ENCODE measurements at regions not wholly inside any gene's neighbourhood (a gene's known extent, or its start where the extent isn't known, plus 50 kb on each side); places are given as distances from the start of the nearest gene placed in this dataset.

DNA sequence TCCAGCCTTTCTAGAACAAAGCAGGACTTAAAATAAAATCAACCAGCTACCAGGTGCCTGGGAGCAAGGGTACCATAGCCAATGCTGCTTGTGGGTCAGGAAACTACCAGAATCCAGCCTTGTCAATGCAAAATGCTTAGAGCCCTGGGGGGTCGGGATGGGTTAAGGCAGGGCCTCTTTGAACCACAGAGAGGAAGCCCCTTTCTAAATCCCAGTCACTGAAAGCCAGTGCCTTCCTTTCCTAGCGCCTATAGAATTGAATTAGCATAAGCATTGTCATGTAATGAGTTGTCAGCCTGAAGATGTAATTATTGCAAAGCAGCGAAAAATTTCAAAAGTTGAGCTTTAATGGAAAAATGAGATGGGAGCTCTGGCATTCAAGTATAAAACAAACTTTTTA, 176.6 kb upstream of the DAB1 start:
- DNase-seq, result no peak
- H3K4me3 ChIP-seq, result no peak overlapping the region
- H3K4me1 ChIP-seq, result no peaks in the 10 kb centered on the region
- intact Hi-C loops (cut with DNase I), result no loop called here
- H3K9me3 ChIP-seq, result no peaks in the 10 kb centered on the region
- WGBS, 2 donors, result 54 to 58% methylated on average over 3 of the region's 3 CpGs
- no peak overlapping the region for H3K27ac ChIP-seq
- no peaks in the 10 kb centered on the region for H3K36me3 ChIP-seq
- TF ChIP-seq POLR2A (IDR thresholded peaks at IDR 0.05), result no peak
- H3K27me3 ChIP-seq, result no peaks in the 10 kb centered on the region

DNA sequence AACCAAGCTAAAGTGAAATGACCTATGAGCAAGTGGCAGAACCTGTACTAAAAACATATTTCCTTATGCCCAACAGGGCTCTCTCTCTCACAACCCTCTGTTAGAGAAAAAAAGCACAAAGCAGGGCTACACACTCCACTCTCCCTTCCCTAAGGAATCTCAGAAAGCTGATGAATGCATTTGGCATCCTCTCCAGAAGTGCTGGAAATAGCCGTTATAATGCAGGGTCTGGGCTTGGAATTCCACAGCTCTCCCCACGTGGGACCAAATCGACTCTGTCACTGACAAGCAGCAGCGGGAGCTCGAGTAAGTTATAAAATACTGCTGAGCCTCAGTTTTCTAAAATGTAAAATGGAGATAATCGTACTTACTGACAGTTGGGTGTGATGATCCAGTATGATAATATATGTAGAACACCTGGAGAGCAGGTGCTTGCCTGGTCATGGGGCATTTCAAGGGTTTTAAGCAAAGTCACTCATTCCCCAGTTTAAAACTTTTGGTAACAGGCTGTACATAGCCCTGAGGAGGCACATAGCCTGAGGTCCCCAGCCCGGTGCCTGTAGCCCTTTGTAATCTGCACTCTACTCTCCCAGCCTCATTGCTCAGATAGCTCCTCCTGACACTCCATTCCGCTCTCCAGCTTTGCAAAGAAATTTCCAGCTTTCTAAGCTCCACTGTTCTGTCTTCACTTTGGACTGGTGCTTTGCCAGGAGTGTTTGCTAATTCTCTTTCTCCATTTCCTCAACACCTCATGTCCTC, 175.6 kb upstream of the DAB1 start:
- Histone ChIP-seq H3K4me1 (no peaks in the 10 kb centered on the region), H3K27me3 (no peaks in the 10 kb centered on the region), H3K4me3 (no peak overlapping the region), H3K36me3 (no peaks in the 10 kb centered on the region), H3K27ac (no peak overlapping the region), H3K9me3 (no peaks in the 10 kb centered on the region)
- WGBS, 2 donors, result 46 to 58% methylated on average over 8 of the region's 8 CpGs
- intact Hi-C loops (cut with DNase I), result no loop called here
- TF ChIP-seq, protein P1, sequence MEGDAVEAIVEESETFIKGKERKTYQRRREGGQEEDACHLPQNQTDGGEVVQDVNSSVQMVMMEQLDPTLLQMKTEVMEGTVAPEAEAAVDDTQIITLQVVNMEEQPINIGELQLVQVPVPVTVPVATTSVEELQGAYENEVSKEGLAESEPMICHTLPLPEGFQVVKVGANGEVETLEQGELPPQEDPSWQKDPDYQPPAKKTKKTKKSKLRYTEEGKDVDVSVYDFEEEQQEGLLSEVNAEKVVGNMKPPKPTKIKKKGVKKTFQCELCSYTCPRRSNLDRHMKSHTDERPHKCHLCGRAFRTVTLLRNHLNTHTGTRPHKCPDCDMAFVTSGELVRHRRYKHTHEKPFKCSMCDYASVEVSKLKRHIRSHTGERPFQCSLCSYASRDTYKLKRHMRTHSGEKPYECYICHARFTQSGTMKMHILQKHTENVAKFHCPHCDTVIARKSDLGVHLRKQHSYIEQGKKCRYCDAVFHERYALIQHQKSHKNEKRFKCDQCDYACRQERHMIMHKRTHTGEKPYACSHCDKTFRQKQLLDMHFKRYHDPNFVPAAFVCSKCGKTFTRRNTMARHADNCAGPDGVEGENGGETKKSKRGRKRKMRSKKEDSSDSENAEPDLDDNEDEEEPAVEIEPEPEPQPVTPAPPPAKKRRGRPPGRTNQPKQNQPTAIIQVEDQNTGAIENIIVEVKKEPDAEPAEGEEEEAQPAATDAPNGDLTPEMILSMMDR (IDR thresholded peaks at IDR 0.05), result no peak
- TF ChIP-seq POLR2A (IDR thresholded peaks at IDR 0.05), result no peak
- DNase-seq, result no peak

DNA sequence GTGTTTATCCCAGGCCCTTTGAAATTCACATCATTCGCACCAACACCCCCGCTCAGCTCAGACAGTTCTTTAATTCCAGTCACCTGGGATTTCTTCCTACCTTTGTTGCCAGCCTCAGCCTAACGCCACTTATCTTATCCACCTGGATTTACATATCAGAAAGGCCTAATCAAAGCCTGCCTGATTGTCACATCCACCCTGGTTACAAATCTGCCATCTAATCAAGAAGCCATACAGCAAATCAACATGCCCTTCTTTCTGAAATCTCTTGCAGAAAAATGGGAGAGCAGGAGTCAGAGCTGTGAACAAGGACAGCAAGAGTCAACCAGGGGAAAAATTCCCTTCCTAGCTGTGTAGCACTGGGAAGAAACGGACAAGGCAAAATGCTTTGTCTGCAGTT, 173.2 kb upstream of the DAB1 start:
- H3K4me1 ChIP-seq, result no peaks in the 10 kb centered on the region
- no peaks in the 10 kb centered on the region for H3K36me3 ChIP-seq
- H3K9me3 ChIP-seq, result no peaks in the 10 kb centered on the region
- no peaks in the 10 kb centered on the region for H3K27me3 ChIP-seq
- intact Hi-C loops (cut with DNase I), result no loop called here
- TF ChIP-seq, protein P1 (IDR thresholded peaks at IDR 0.05), result no peak
- no peak for TF ChIP-seq POLR2A (IDR thresholded peaks at IDR 0.05)
- H3K4me3 ChIP-seq, result no peak overlapping the region
- WGBS, 2 donors, result 80 to 87% methylated on average over 4 of the region's 4 CpGs
- DNase-seq, result no peak
- no peak overlapping the region for H3K27ac ChIP-seq

DNA sequence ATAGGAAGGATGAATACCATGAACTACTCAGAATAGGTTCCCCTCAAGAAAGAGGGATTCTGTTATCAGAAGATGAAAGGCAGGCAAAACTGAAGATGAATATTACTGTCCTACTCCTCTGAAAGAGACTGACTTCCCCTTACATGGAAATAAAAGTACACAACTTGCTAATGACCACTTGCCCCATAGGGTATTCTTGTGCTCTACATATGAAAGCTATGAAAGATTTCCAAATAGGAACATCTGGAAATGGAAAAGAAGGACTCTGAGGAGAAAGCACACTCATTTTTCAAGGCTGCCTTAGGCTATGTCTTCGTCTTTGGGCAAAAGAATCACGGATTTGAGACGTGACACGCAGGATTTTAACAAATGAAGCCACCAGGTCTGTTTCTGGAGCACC, 170.1 kb upstream of the DAB1 start:
- no peak for DNase-seq

DNA sequence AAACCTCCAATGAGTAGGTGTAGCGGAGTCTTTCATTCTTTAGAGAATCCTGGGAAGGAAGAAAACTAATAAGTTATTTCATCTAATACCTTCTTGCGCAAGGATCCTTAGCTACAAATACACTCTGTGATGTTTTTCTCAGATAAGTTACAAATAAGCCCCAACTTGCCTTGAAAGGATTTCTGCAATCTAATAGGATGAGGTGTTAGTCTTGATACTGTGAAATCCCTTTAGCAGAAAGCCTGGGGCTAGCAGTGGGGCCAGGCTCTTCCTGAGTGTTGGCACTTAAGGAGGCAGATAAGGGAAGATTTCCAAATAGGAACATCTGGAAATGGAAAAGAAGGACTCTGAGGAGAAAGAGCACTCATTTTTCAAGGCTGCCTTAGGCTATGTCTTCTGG, 168.0 kb upstream of the DAB1 start:
- intact Hi-C loops (cut with DNase I), result no loop called here
- Histone ChIP-seq H3K36me3 (no peaks in the 10 kb centered on the region), H3K4me1 (no peaks in the 10 kb centered on the region), H3K4me3 (no peak overlapping the region), H3K9me3 (no peaks in the 10 kb centered on the region), H3K27ac (no peak overlapping the region), H3K27me3 (no peaks in the 10 kb centered on the region)
- TF ChIP-seq, protein P1 (IDR thresholded peaks at IDR 0.05), result no peak
- no peak for TF ChIP-seq POLR2A (IDR thresholded peaks at IDR 0.05)
- 50 to 54% methylated on average over 2 of the region's 2 CpGs for WGBS, 2 donors
- no peak for DNase-seq

More for the DNA sequence above, 170.1 kb upstream of the DAB1 start:
- Histone ChIP-seq H3K36me3 (no peaks in the 10 kb centered on the region), H3K9me3 (no peaks in the 10 kb centered on the region), H3K27ac (no peak overlapping the region), H3K4me1 (no peaks in the 10 kb centered on the region), H3K27me3 (no peaks in the 10 kb centered on the region), H3K4me3 (no peak overlapping the region)
- intact Hi-C loops (cut with DNase I), result no loop called here
- WGBS, 2 donors, result 84 to 85% methylated on average over 3 to 4 of the region's 4 CpGs
- TF ChIP-seq, protein P1 (IDR thresholded peaks at IDR 0.05), result no peak

DNA sequence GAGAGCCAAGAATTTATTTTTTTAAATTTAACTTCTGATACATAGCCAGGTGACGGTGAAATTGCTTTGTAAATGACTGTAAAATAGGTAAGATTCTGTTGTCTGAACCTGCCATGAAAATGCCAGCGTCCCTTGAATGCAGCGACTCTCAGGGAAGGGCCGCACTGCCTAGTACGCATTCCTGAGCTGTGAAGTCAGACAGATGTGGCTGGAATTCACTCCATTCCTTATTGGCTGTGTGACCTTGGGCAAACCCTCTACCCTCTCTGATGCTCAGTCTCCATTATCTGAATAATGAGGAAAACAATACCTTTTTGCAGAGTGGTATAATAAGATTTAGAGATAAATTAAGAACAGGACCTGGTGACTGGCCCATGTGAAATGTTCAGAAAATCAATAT, 167.1 kb upstream of the DAB1 start:
- intact Hi-C loops (cut with DNase I), result no loop called here
- no peak for DNase-seq
- no peak overlapping the region for H3K27ac ChIP-seq
- no peaks in the 10 kb centered on the region for H3K9me3 ChIP-seq
- TF ChIP-seq, protein P1 (IDR thresholded peaks at IDR 0.05), result no peak
- TF ChIP-seq POLR2A (IDR thresholded peaks at IDR 0.05), result no peak
- no peak overlapping the region for H3K4me3 ChIP-seq
- no peaks in the 10 kb centered on the region for H3K4me1 ChIP-seq
- 23 to 45% methylated on average over 5 of the region's 5 CpGs for WGBS, 2 donors
- H3K36me3 ChIP-seq, result no peaks in the 10 kb centered on the region
- no peaks in the 10 kb centered on the region for H3K27me3 ChIP-seq
